ENCODE measurements at regions not wholly inside any gene's neighbourhood (a gene's known extent, or its start where the extent isn't known, plus 50 kb on each side); places are given as distances from the start of the nearest gene placed in this dataset.

GRCh38 chr2:239710953-239711861 lies 310.4 kb upstream of the HDAC4 start:
- ChIA-PET POLR2A (interaction anchor here in 1 of 2 donors (0.8 kb wide), 1 partner anchor 16 kb away, joined by 3 read pairs; no protein-coding TSS in a partner anchor), CTCF (no interaction called here)
- Histone ChIP-seq H3K4me1 (ENCODE audit: control insufficient read depth in 1 of 2, extremely low read depth in 1 of 2, insufficient read depth in 2 of 2, low read length in 2 of 2) (no peaks in the 10 kb centered on the region), H3K4me3 (ENCODE audit: control insufficient read depth in 1 of 2, extremely low read depth in 1 of 2, low read length in 1 of 2) (no peak overlapping the region), H3K27me3 (replicated peaks in 1 of 2; ENCODE audit: control insufficient read depth in 2 of 2, extremely low read depth in 1 of 2, insufficient read depth in 2 of 2, low read length in 1 of 2) (peaks cover 0 to 35% of the 10 kb centered on the region in 2 experiments), H3K9me3 (peaks cover 4% of the 10 kb centered on the region), H3K27ac (ENCODE audit: low read length) (no peak overlapping the region), H3K36me3 (ENCODE audit: control insufficient read depth in 2 of 2, extremely low read depth in 1 of 2, insufficient read depth in 1 of 2, low read length in 1 of 2) (no peaks in the 10 kb centered on the region)
- peak in 2 of 35 experiments; percentile 3 to 21 for DNase-seq
- no peak overlapping the region for H3K27ac Mint-ChIP-seq
- H3K9me3 Mint-ChIP-seq: peaks cover 9 to 24% (median 22%) of the 10 kb centered on the region in 3 donors
- peaks cover 13% of the 10 kb centered on the region for H3K36me3 Mint-ChIP-seq
- H3K27me3 Mint-ChIP-seq: peaks cover 20 to 22% of the 10 kb centered on the region in 2 donors
- no peak overlapping the region for H3K4me3 Mint-ChIP-seq
- no peaks in the 10 kb centered on the region for H3K4me1 Mint-ChIP-seq
- 45% methylated on average over 6 of the region's 7 CpGs for WGBS (ENCODE audit: insufficient coverage)
- ATAC-seq (replicated peaks in 1 of 4): no peak

GRCh38 chr2:239706367-239706766 lies 305.5 kb upstream of the HDAC4 start:
- POLR2A ChIA-PET: no interaction called here
- WGBS (ENCODE audit: insufficient coverage): 64% methylated on average over 7 of the region's 8 CpGs
- Mint-ChIP-seq H3K27ac (no peak overlapping the region), H3K9me3 (no peaks in the 10 kb centered on the region), H3K4me3 (no peak overlapping the region), H3K36me3 (no peaks in the 10 kb centered on the region), H3K27me3 (peaks cover 22 to 33% of the 10 kb centered on the region in 2 donors), H3K4me1 (no peaks in the 10 kb centered on the region)
- Histone ChIP-seq H3K4me3 (ENCODE audit: control insufficient read depth in 1 of 2, extremely low read depth in 1 of 2, low read length in 1 of 2) (no peak overlapping the region), H3K4me1 (ENCODE audit: control insufficient read depth in 1 of 2, extremely low read depth in 1 of 2, insufficient read depth in 2 of 2, low read length in 2 of 2) (no peaks in the 10 kb centered on the region), H3K36me3 (ENCODE audit: control insufficient read depth in 2 of 2, extremely low read depth in 1 of 2, insufficient read depth in 1 of 2, low read length in 1 of 2) (no peaks in the 10 kb centered on the region), H3K9me3 (no peaks in the 10 kb centered on the region), H3K27ac (ENCODE audit: low read length) (no peak overlapping the region), H3K27me3 (replicated peaks in 1 of 2; ENCODE audit: control insufficient read depth in 2 of 2, extremely low read depth in 1 of 2, insufficient read depth in 2 of 2, low read length in 1 of 2) (peaks cover 0 to 29% of the 10 kb centered on the region in 2 experiments)
- CTCF ChIA-PET: no interaction called here
- DNase-seq (no peak), ATAC-seq (replicated peaks in 1 of 4) (no peak)

DNA sequence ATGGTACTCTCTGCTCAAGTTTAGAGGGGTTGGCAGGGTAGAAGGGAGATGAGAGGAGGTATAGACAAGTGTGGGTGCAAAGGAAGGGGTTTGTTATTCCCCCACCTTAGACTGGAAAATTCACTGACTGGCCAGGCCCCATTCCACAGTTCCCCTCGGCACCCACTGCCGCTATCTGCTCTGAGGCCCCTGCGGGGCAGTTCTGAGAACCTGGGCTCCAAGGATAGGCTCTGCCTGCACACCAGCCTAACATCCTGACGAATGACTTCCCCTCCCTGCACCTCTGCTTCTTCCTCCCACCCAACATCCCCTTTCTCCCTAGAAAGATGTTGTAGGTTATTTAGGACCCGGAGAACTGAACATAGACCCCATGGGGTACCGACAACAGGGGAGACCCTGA lies 303.9 kb upstream of the HDAC4 start:
- Mint-ChIP-seq H3K4me1 (no peaks in the 10 kb centered on the region), H3K4me3 (no peak overlapping the region), H3K27ac (no peak overlapping the region), H3K27me3 (peaks cover 21 to 28% of the 10 kb centered on the region in 2 donors), H3K9me3 (no peaks in the 10 kb centered on the region), H3K36me3 (no peaks in the 10 kb centered on the region)
- no peaks in the 10 kb centered on the region for H3K4me1 ChIP-seq (ENCODE audit: control insufficient read depth in 1 of 2, extremely low read depth in 1 of 2, insufficient read depth in 2 of 2, low read length in 2 of 2)
- 83% methylated on average over 3 of the region's 6 CpGs for WGBS (ENCODE audit: insufficient coverage)
- POLR2A ChIA-PET: no interaction called here
- DNase-seq: no peak
- H3K27ac ChIP-seq (ENCODE audit: low read length): no peak overlapping the region
- CTCF ChIA-PET: no interaction called here
- no peaks in the 10 kb centered on the region for H3K36me3 ChIP-seq (ENCODE audit: control insufficient read depth in 2 of 2, extremely low read depth in 1 of 2, insufficient read depth in 1 of 2, low read length in 1 of 2)
- no peak for ATAC-seq (replicated peaks in 1 of 4)
- H3K4me3 ChIP-seq (ENCODE audit: control insufficient read depth in 1 of 2, extremely low read depth in 1 of 2, low read length in 1 of 2): no peak overlapping the region
- peaks cover 0 to 22% of the 10 kb centered on the region in 2 experiments for H3K27me3 ChIP-seq (replicated peaks in 1 of 2; ENCODE audit: control insufficient read depth in 2 of 2, extremely low read depth in 1 of 2, insufficient read depth in 2 of 2, low read length in 1 of 2)
- H3K9me3 ChIP-seq: no peaks in the 10 kb centered on the region

- Histone ChIP-seq H3K4me1 (ENCODE audit: control insufficient read depth in 1 of 2, extremely low read depth in 1 of 2, insufficient read depth in 2 of 2, low read length in 2 of 2) (no peaks in the 10 kb centered on the region), H3K9me3 (no peaks in the 10 kb centered on the region), H3K27me3 (replicated peaks in 1 of 2; ENCODE audit: control insufficient read depth in 2 of 2, extremely low read depth in 1 of 2, insufficient read depth in 2 of 2, low read length in 1 of 2) (peaks cover 0 to 22% of the 10 kb centered on the region in 2 experiments), H3K4me3 (ENCODE audit: control insufficient read depth in 1 of 2, extremely low read depth in 1 of 2, low read length in 1 of 2) (no peak overlapping the region), H3K36me3 (ENCODE audit: control insufficient read depth in 2 of 2, extremely low read depth in 1 of 2, insufficient read depth in 1 of 2, low read length in 1 of 2) (no peaks in the 10 kb centered on the region), H3K27ac (ENCODE audit: low read length) (no peak overlapping the region)
- no peaks in the 10 kb centered on the region for H3K9me3 Mint-ChIP-seq
- H3K27me3 Mint-ChIP-seq: peaks cover 12 to 26% of the 10 kb centered on the region in 2 donors
- CTCF ChIA-PET: no interaction called here
- no peaks in the 10 kb centered on the region for H3K36me3 Mint-ChIP-seq
- DNase-seq (no peak), ATAC-seq (replicated peaks in 1 of 4) (no peak)
- WGBS (ENCODE audit: insufficient coverage): no CpG with 5 or more reads among the region's 3 CpGs
- H3K4me1 Mint-ChIP-seq: no peaks in the 10 kb centered on the region
- POLR2A ChIA-PET: no interaction called here
- H3K27ac Mint-ChIP-seq: no peak overlapping the region
- no peak overlapping the region for H3K4me3 Mint-ChIP-seq
These were observed 303.0 kb upstream of the HDAC4 start for GRCh38 chr2:239703834-239704233.

GRCh38 chr2:239700686-239701345 lies 300.0 kb upstream of the HDAC4 start:
- H3K36me3 Mint-ChIP-seq: no peaks in the 10 kb centered on the region
- ChIA-PET POLR2A (no interaction called here), CTCF (no interaction called here)
- no peaks in the 10 kb centered on the region for H3K9me3 Mint-ChIP-seq
- Histone ChIP-seq H3K36me3 (ENCODE audit: control insufficient read depth in 2 of 2, extremely low read depth in 1 of 2, insufficient read depth in 1 of 2, low read length in 1 of 2) (no peaks in the 10 kb centered on the region), H3K27ac (ENCODE audit: low read length) (no peak overlapping the region), H3K27me3 (replicated peaks in 1 of 2; ENCODE audit: control insufficient read depth in 2 of 2, extremely low read depth in 1 of 2, insufficient read depth in 2 of 2, low read length in 1 of 2) (peaks cover 0 to 18% of the 10 kb centered on the region in 2 experiments), H3K4me3 (ENCODE audit: control insufficient read depth in 1 of 2, extremely low read depth in 1 of 2, low read length in 1 of 2) (no peak overlapping the region), H3K4me1 (ENCODE audit: control insufficient read depth in 1 of 2, extremely low read depth in 1 of 2, insufficient read depth in 2 of 2, low read length in 2 of 2) (no peaks in the 10 kb centered on the region), H3K9me3 (no peaks in the 10 kb centered on the region)
- 86% methylated on average over 4 of the region's 10 CpGs for WGBS (ENCODE audit: insufficient coverage)
- no peak overlapping the region for H3K27ac Mint-ChIP-seq
- peaks cover 13 to 20% of the 10 kb centered on the region in 2 donors for H3K27me3 Mint-ChIP-seq
- no peak for ATAC-seq (replicated peaks in 1 of 4)
- no peak overlapping the region for H3K4me3 Mint-ChIP-seq
- no peaks in the 10 kb centered on the region for H3K4me1 Mint-ChIP-seq
- no peak for DNase-seq

- ChIA-PET POLR2A (no interaction called here), CTCF (no interaction called here)
- H3K4me3 ChIP-seq (ENCODE audit: control insufficient read depth in 1 of 2, extremely low read depth in 1 of 2, low read length in 1 of 2): no peak overlapping the region
- no peaks in the 10 kb centered on the region for H3K36me3 ChIP-seq (ENCODE audit: control insufficient read depth in 2 of 2, extremely low read depth in 1 of 2, insufficient read depth in 1 of 2, low read length in 1 of 2)
- no peak overlapping the region for H3K4me3 Mint-ChIP-seq
- H3K36me3 Mint-ChIP-seq: no peaks in the 10 kb centered on the region
- WGBS (ENCODE audit: insufficient coverage): 90% methylated on average over 12 of the region's 22 CpGs
- no peaks in the 10 kb centered on the region for H3K4me1 ChIP-seq (ENCODE audit: control insufficient read depth in 1 of 2, extremely low read depth in 1 of 2, insufficient read depth in 2 of 2, low read length in 2 of 2)
- H3K9me3 ChIP-seq: no peaks in the 10 kb centered on the region
- DNase-seq (no peak), ATAC-seq (replicated peaks in 1 of 4) (no peak)
- H3K9me3 Mint-ChIP-seq: no peaks in the 10 kb centered on the region
- H3K27me3 Mint-ChIP-seq: peaks cover 0 to 3% of the 10 kb centered on the region in 2 donors
- H3K4me1 Mint-ChIP-seq: no peaks in the 10 kb centered on the region
- no peak overlapping the region for H3K27ac Mint-ChIP-seq
- H3K27ac ChIP-seq (ENCODE audit: low read length): no peak overlapping the region
- peaks cover 0 to 5% of the 10 kb centered on the region in 2 experiments for H3K27me3 ChIP-seq (replicated peaks in 1 of 2; ENCODE audit: control insufficient read depth in 2 of 2, extremely low read depth in 1 of 2, insufficient read depth in 2 of 2, low read length in 1 of 2)
These were observed 296.8 kb upstream of the HDAC4 start for GRCh38 chr2:239697399-239698164.
